ENCODE measurements at regions not wholly inside any gene's neighbourhood (a gene's known extent, or its start where the extent isn't known, plus 50 kb on each side); places are given as distances from the start of the nearest gene placed in this dataset.

- Histone ChIP-seq H2AFZ (ENCODE audit: low read depth, low read length, poor library complexity, severe bottlenecking) (peak overlapping the region; percentile 1), H3K36me3 (ENCODE audit: control insufficient read depth in 1 of 2, insufficient read depth in 2 of 2, low read length in 2 of 2) (no peaks in the 10 kb centered on the region), H4K20me1 (ENCODE audit: insufficient read depth) (no peaks in the 10 kb centered on the region), H3K4me2 (ENCODE audit: low read length) (peak overlapping the region; percentile 33), H3K9ac (ENCODE audit: low read length) (no peak overlapping the region), H3K79me2 (ENCODE audit: insufficient read depth, low read length) (no peaks in the 10 kb centered on the region), H3K9me2 (ENCODE audit: insufficient read depth) (no peaks in the 10 kb centered on the region), H3K27ac (ENCODE audit: low read depth, low read length) (peak overlapping the region; percentile 33), H3K4me1 (ENCODE audit: control insufficient read depth in 1 of 2, insufficient read depth in 2 of 2, low read length in 2 of 2) (peaks cover 14 to 34% of the 10 kb centered on the region in 2 experiments; a peak in 3 of 4 replicates), H3K9me3 (ENCODE audit: control insufficient read depth in 1 of 2, insufficient read depth in 1 of 2, low read depth in 1 of 2, low read length in 2 of 2) (no peaks in the 10 kb centered on the region), H3K4me3 (replicated peaks in 1 of 2; ENCODE audit: low read depth in 1 of 2, low read length in 2 of 2) (no peak overlapping the region), H3K27me3 (ENCODE audit: insufficient read depth, low read length) (peaks cover 8% of the 10 kb centered on the region; the same call in 1 of the 2 replicates)
- RAD21 ChIA-PET (ENCODE audit: low non-redundant PET in 1 of 2, low total read pairs in 2 of 2, uncharacterized antibody in 2 of 2, unreplicated experiment in 2 of 2): no interaction called here
- peak; percentile 86 for ATAC-seq
- TF ChIP-seq FOSL1 (IDR thresholded peaks at IDR 0.05; ENCODE audit: low read depth): peak; percentile 72
- peak; percentile 61 for TF ChIP-seq JUND (IDR thresholded peaks at IDR 0.05)
- peak; percentile 54 for TF ChIP-seq SP1 (IDR thresholded peaks at IDR 0.05; ENCODE audit: low read depth)
- peak; percentile 23; the same call in 1 of the 2 replicates for TF ChIP-seq CBX3 (IDR thresholded peaks at IDR 0.05; ENCODE audit: low read depth)
- no peak for TF ChIP-seq POLR2A (IDR thresholded peaks at IDR 0.05; ENCODE audit: borderline replicate concordance, extremely low read depth, insufficient read depth, insufficient read length)
- no peak for TF ChIP-seq YY1 (IDR thresholded peaks at IDR 0.05; ENCODE audit: extremely low read depth, insufficient replicate concordance, low read depth, low read length)
- BruUV-seq (replicated peaks): no TSS peak
- intact Hi-C loops (cut with micrococcal nuclease): no loop called here
- CTCF ChIA-PET: no interaction called here
- DNase-seq (ENCODE audit: low read depth, low spot score): peak; percentile 38
- POLR2A ChIA-PET: interaction anchor here (1.3 kb wide), 1 partner anchor 19 kb away, joined by 4 read pairs; no protein-coding TSS in a partner anchor
Observed at GRCh38 chr12:114913871-114914801, 230.2 kb upstream of the TBX3 start.

DNA sequence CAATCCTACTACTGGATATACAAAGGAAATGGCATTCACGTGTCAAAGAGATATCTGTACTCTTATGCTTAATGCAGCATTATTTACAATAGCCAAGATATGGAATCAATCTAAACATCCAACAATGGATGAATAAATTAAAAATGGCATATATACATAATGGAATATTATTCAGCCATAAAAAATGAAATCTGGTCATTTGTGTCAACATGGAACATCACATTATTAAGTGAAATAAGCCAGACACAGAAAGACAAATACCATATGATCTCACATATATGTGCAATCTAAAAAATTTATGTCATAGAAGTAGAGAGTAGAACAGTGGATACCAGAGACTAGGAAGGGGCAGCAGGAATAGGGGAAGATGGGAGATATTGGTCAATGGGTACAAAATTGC is 228.8 kb upstream of the TBX3 start:
- no peak overlapping the region for H3K4me2 ChIP-seq (ENCODE audit: low read length)
- ATAC-seq: no peak
- H4K20me1 ChIP-seq (ENCODE audit: insufficient read depth): no peaks in the 10 kb centered on the region
- ChIA-PET RAD21 (ENCODE audit: low non-redundant PET in 1 of 2, low total read pairs in 2 of 2, uncharacterized antibody in 2 of 2, unreplicated experiment in 2 of 2) (no interaction called here), POLR2A (no interaction called here), CTCF (no interaction called here)
- intact Hi-C loops (cut with micrococcal nuclease): no loop called here
- H3K9ac ChIP-seq (ENCODE audit: low read length): no peak overlapping the region
- H3K79me2 ChIP-seq (ENCODE audit: insufficient read depth, low read length): no peaks in the 10 kb centered on the region
- no peaks in the 10 kb centered on the region for H3K9me2 ChIP-seq (ENCODE audit: insufficient read depth)
- H3K4me3 ChIP-seq (replicated peaks in 1 of 2; ENCODE audit: low read depth in 1 of 2, low read length in 2 of 2): no peak overlapping the region
- TF ChIP-seq ZNF274 (IDR thresholded peaks at IDR 0.05; ENCODE audit: low read depth, low read length) (no peak), JUND (IDR thresholded peaks at IDR 0.05) (no peak), SIN3A (IDR thresholded peaks at IDR 0.05; ENCODE audit: low read depth) (no peak), YY1 (IDR thresholded peaks at IDR 0.05; ENCODE audit: extremely low read depth, insufficient replicate concordance, low read depth, low read length) (no peak), CEBPB (IDR thresholded peaks at IDR 0.05; ENCODE audit: low read depth) (no peak), POLR2AphosphoS5 (IDR thresholded peaks at IDR 0.05; ENCODE audit: low read depth, low read length) (no peak)
- TF ChIP-seq, protein P1, sequence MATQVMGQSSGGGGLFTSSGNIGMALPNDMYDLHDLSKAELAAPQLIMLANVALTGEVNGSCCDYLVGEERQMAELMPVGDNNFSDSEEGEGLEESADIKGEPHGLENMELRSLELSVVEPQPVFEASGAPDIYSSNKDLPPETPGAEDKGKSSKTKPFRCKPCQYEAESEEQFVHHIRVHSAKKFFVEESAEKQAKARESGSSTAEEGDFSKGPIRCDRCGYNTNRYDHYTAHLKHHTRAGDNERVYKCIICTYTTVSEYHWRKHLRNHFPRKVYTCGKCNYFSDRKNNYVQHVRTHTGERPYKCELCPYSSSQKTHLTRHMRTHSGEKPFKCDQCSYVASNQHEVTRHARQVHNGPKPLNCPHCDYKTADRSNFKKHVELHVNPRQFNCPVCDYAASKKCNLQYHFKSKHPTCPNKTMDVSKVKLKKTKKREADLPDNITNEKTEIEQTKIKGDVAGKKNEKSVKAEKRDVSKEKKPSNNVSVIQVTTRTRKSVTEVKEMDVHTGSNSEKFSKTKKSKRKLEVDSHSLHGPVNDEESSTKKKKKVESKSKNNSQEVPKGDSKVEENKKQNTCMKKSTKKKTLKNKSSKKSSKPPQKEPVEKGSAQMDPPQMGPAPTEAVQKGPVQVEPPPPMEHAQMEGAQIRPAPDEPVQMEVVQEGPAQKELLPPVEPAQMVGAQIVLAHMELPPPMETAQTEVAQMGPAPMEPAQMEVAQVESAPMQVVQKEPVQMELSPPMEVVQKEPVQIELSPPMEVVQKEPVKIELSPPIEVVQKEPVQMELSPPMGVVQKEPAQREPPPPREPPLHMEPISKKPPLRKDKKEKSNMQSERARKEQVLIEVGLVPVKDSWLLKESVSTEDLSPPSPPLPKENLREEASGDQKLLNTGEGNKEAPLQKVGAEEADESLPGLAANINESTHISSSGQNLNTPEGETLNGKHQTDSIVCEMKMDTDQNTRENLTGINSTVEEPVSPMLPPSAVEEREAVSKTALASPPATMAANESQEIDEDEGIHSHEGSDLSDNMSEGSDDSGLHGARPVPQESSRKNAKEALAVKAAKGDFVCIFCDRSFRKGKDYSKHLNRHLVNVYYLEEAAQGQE (IDR thresholded peaks at IDR 0.05; ENCODE audit: low read depth): no peak
- no peak for DNase-seq (ENCODE audit: low read depth, low spot score)
- BruUV-seq (replicated peaks): no TSS peak
- peaks cover 8% of the 10 kb centered on the region; the same call in 1 of the 2 replicates for H3K27me3 ChIP-seq (ENCODE audit: insufficient read depth, low read length)
- no peaks in the 10 kb centered on the region for H3K36me3 ChIP-seq (ENCODE audit: control insufficient read depth in 1 of 2, insufficient read depth in 2 of 2, low read length in 2 of 2)
- no peaks in the 10 kb centered on the region for H3K9me3 ChIP-seq (ENCODE audit: control insufficient read depth in 1 of 2, insufficient read depth in 1 of 2, low read depth in 1 of 2, low read length in 2 of 2)
- peaks cover 14 to 25% of the 10 kb centered on the region in 2 experiments; a peak in 3 of 4 replicates for H3K4me1 ChIP-seq (ENCODE audit: control insufficient read depth in 1 of 2, insufficient read depth in 2 of 2, low read length in 2 of 2)
- H3K27ac ChIP-seq (ENCODE audit: low read depth, low read length): no peak overlapping the region
- H2AFZ ChIP-seq (ENCODE audit: low read depth, low read length, poor library complexity, severe bottlenecking): no peak overlapping the region

Measured in HCT116 (cell line).